HG02759 (cell line): ENCODE measurements at regions not wholly inside any gene's neighbourhood (a gene's known extent, or its start where the extent isn't known, plus 50 kb on each side); places are given as distances from the start of the nearest gene placed in this dataset.
"Not testable (repeated sequence)": the region's sequence is repeated elsewhere in the genome, so short reads cannot be mapped to it uniquely, and the experiment has no call there.

Experiments used
- ATAC-seq: cut with Tn5 transposase; IDR thresholded peaks from one replicate; pipeline ENCODE4 v1.9.1; 2021; ENCODE audit warnings: mild to moderate bottlenecking, moderate library complexity; ENCODE audit not compliant: unreplicated experiment

DNA sequence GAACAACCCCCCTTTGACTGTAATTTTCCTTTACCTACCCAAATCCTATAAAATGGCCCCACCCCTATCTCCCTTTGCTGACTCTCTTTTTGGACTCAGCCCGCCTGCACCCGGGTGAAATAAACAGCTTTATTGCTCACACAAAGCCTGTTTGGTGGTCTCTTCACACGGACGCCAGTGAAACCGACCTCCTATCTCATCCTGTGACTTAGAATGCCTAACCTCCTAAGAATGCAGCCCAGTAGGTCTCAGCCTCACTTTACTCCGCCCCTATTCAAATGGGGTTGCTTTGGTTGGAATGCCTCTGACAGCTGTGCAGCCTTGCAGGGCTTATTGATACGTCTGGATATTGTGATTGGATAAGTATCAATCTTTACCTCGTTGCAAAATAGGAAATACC is 243.8 kb upstream of the PROK2 start:
- not testable (repeated sequence) for ATAC-seq

DNA sequence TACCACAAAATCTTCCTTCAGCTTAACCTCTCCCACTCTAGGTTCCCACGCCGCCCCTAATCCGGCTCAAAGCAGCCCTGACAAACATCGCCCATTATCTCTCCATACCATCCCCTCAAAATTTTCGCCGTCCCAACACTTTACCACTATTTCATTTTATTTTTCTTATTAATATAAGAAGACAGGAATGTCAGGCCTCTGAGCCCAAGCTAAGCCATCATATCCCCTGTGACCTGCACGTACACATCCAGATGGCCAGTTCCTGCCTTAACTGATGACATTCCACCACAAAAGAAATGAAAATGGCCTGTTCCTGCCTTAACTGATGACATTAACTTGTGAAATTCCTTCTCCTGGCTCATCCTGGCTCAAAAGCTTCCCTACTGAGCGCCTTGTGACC is 243.4 kb upstream of the PROK2 start:
- not testable (repeated sequence) for ATAC-seq

DNA sequence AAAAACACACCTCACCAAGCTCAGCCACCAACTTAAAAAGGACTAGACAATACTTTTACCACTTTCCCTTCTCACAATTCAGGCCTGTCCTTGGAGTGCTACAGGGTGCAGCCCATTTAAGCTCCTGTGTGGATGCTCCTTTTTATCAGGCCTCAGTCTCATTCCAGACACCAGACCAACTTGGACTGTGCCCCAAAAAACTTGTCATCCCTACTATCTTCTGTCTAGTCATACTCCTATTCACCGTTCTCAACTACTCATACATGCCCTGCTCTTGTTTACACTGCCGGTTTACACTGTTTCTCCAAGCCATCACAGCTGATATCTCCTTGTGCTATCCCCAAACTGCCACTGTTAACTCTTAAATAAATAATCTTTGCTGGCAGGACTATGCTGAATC is 242.8 kb upstream of the PROK2 start:
- not testable (repeated sequence) for ATAC-seq

DNA sequence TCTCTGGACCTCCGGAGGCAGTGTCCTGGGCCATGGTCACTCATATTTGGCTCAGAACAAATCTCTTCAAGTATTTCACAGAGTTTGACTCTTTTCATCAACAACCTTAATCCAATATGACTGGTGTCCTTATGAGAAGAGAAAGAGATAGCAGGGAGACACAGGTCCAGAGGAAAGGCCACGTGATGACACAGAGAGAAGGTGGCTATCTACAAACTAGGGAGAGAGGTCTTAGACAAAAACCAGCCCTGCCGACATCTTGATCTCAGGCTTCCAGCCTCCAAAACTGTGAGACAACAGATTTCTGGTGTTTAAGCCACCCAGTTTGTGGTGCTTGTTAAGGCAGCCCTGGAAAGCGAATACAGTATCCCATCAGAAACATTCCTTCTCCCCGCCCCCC is 237.1 kb upstream of the PROK2 start:
- no peak for ATAC-seq

DNA sequence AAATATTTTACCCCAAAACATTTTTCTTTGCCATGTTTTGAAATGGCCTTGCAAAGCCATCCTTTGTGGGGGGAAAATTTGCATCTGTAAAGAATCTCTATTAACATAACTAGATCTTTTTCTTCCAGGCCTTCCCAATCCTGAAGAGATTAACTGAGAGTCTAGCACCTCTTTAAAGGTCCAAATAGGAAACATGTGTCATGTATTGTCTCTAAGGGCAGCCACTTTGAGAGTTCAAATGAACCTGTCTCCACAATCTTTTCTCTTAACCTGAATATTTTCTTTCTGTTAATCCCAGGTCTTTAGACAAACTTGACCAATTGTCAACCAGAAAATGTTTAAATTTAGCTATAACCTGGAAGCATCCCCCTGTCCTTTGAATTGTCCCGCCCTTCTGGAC is 236.6 kb upstream of the PROK2 start:
- no peak for ATAC-seq

DNA sequence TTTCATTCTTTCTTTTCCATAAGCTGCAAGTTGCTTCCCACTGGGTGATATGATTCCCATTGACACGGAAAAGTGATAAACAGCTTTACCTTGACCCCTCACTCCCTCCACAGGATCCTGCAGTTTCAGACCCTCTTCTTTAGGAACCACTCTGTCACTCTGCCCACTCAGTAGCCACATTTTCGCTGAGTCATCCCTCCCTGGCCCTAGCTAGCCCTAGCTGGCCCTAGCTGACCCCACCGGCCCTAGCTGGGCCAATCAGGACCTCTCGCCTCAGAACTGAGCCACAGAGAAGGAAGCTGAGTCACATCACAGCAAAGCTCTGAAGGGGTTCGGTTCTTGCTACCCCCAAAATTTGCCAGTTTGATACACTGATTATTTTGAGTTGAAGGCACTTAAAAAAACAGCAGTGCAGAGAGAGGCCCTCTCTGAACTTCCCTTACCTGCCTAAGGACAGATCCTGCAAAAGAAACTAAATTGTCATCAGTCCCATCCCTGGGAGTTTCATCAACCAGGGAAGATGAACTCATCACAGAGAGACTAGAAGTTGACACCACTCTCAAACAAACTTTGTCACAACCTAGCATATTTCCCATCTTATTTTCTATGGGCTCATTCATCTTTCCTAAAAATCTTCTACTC is 233.5 kb upstream of the PROK2 start:
- ATAC-seq = no peak

DNA sequence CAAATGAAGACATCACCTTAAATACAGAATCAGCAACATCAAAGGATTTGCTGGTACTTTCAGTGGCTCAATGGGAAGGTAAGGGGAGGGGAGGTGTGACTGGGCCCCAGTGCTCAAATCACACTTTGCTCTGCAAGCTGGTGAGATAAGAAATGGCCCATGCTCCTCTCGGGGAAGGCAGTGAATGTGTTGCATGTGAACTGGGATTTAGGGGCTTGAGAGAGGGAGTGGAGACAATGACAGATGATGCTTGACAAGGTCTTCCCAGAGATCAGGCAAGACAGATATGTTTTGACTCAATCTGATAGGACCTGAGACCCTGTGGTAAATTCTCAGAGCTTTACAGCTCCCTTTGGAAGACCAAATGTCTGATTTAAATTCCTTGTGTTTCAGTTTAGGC is 233.0 kb upstream of the PROK2 start:
- ATAC-seq = no peak

DNA sequence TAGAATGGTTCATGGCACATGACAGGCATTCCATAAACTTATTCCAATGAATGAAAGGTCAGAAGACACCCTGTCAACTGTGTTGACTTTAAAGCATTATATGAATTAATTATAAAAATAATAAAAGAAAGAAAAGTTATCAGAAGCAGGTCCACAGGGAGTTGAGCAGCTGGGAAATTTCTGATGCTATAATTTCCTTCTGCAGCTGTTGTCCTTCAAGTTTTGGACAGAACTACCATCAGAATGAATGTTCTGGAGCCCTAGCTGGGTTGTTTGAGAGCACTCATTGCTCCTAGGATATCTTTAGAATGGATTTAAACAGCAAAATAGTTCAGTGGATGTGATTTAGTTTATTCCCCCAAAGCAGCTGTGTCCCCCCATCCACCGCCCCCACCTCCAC is 232.4 kb upstream of the PROK2 start:
- ATAC-seq = no peak

DNA sequence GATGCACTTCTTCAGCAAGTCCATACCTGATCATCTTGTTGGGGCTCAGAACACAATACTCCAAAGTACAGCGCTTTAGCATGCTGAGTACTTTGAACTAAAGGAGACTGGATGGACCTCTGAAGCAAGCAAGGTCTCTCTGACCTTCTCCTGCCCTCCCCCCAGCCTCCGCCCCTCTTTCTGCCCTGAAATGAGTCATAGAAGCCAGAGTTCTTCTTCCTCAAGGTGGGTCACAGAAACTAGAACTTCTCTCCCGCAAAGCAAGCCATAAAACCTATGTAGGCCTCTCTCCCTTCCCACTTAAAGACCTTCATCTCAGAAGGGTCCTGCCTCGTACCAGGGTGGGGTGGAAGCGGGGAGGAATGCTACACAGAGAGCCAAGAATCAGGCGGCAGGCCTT is 230.5 kb upstream of the PROK2 start:
- peak; percentile 64 for ATAC-seq

DNA sequence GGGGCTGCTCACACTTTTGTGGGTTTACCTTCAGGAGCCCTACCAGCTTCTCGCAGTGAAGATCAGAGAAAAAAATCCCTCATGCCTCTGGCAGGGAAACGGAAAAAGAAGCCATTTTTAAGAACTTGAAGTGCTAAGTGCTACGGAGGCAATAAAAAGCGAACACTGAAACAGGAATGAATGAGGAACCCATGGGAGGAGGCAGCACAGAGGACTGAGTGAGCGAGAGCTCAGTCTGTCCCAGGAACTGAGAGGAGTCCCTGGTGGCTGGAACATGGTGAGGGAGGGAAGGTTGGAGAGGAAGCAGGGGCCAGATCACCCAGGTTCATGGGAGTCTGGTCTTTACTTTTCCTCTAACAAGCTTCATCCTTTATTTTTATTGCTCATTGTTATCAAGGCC is 228.1 kb upstream of the PROK2 start:
- ATAC-seq = no peak

DNA sequence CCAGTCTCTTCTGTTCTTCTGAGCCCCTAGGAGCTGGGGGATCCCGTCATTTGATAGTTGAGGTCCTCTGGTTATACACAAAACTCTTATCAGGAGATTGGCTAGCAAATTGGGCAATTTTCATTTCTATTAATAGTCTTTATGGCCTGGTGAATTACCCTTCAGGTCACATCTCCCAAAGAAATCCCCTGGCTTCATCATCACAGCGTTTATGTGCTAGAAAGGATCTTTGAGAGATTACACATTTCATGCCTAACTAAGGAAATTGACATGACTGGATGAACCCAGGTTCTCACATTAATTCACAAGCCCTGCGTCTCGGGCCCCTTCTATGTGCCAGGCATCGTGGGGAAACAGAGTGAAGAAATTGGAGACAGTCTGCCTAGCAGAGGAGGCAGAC is 227.4 kb upstream of the PROK2 start:
- ATAC-seq = no peak

DNA sequence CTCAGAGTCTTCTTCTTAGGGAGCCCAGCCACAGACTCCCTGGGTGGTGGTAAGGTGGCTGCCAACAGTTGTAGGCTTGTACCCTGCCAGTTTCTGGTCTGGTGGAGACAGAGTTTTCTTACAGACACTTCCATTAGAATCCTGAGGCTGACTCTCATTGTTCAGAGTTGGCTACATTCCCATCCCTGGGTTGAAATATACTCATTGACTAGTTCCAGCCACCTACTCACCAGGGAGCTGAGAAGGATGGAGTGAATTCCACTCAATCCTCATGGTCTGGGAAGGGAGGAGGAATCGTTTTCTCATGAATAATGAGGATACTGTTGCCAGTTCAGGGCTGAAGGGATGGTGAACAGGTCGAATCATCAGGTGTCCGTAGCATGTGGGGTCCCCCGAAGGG is 226.5 kb upstream of the PROK2 start:
- ATAC-seq = no peak

DNA sequence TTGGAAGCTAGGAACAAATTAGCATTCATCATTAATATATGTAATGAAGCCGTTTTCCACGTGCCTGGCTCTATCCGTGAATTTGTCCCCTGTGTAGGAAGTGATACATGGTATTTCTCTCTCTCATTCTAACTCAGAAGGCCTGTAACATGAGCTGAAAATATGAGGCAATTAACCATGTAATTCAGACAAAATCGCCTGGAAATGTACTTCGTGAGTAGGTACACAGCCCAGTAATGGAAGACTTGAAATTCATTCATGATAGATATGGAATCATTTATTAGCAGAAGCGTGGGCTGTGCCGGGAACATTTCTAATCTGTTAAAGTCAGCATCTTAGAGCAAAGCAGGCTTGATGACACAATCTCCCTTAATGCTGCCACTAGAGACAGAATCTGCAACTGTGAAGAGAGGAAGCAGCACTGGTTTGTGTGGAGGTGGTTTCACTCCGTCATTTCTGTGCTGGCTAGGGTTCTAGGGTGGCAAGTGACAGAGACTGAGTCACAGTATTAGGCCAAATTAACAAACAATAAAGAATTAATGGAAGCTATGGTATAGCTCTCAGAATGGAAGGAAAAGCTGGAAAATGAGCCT is 225.0 kb upstream of the PROK2 start:
- ATAC-seq = no peak

DNA sequence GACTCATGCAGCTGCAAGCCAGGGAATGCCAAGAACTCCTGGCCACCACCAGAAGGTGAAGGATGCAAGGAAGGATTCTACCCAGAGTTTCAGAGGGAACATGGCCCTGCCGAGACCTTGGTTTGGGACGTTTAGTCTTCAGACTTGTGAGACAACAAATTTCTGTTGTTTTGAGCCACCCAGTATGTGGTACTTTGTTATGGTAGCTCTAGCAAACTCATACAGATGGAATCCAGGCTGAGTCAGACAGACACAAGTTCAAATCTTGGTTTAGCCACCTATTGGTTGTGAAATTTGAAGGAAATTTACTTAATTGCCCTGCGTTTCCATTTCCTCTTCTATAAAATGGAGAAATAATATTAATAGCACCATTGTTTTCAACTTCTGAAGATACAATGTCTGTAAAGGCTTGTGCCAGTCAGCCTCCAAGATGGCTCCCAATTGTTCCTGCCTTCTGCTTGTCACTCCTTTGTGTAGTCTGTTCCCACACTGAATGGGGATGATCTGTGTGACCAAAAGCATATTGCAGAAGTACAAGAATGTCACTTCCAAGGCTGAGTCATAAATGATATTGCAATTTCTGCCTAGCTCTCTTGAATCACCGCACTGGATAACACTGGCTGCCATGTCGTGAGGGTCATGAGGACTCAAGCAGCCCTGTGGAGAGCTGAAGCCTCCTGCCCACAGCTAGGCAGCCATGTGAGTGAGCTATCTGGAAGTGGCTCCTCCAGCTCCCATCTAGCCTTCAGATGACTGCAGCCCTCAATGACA is 223.5 kb upstream of the PROK2 start:
- no peak for ATAC-seq

DNA sequence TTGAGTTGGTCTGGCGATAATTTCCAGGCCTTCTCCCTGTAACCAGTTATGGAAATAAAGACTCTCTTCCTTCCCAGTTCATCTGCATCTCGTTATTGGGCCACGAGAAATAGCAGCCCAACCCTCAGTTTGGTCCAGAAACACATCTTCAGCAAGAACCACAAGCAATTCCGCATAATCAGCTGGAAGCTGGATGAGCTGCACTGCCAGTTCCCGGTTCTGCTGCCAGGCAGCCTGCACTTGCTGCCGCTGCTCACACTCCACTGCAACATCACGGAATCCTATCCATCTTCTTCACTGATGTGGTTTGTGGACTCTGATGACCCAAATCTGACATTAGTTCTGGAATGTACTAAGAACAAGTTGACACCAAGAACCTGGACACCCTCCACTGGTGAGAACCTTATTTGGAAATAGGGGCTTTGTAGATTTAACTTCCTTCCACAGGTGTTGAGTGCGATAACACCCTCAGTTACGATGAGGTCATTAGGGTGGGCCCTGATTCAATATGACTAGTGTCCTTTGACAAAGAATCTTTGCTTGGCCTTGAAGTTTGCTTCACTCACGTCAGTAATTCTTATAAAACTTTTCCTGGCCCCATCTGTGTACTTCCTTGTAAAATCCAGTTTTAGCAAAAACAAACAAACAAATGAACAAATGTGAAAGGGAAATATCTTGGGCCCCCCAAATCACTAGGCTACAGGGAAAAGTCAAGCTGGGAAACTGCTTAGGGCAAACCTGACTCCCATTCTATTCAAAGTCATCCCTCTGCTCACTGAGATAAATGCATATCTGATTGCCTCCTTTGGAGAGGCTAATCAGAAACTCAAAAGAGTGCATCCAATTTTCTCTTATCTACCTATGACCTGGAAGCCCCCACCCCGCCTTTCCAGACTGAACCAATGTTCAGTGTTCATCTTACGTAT is 221.9 kb upstream of the PROK2 start:
- no peak for ATAC-seq

DNA sequence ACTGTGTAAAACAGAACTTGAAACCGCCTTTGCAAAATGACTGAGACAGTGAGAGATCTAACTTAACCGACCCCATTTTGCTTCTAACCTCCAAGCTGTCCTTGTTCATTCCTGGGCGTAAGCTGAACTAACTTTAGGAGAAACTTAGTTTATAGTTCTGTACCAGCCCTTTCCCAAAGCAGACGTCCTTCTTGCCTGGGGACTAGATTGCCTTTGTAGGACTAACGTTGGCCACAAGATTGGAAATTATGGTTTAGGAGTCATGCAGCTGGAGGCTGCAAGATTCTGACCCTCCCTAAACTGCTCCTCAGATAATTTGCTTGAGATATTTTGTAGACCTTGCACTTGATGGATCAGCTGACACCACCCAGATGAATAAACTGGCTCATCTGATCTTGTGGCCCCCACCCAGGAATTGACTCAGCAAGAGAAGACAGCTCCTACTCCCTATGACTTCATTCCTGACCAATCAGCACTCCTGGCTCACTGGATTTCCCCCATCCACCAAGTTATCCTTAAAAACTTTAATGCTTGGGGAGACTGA is 219.9 kb upstream of the PROK2 start:
- no peak for ATAC-seq

DNA sequence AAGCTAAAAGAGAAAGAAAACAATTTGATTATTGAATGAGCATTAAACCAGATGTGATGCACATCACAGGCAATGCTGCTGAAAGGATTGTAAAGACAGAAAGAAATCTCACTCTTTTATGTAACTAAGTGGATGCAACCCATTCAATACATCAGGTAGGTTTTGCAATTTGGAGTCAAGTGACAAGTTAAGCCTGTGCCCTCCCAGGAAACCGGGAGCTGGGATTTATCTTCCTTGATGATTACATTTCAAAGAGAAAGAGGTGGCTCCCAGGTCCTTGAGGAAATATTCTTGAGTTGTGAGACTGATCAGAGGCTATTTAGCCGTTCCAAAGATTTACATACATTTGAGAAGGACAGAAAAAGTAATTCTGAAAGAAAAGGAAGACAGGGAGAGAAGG is 219.0 kb upstream of the PROK2 start:
- ATAC-seq = no peak

DNA sequence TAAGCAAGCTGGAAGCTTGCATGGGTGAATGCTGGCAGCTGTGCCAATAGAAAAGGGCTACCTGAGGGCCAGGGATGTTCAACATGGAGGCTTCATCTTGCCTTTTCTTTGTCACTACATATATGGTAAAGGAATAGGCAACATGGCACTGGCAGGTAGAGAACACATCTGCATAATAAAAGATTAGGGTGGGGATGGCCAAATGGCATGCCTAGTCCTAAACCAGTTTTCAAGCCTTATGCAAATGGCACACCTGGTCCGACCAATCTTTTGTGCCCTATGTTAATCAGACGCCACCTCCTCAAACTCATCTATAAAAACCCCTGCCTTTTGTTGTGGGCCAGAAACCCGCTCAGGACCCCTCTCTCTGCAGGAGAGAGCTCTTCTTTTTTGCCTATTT is 216.8 kb upstream of the PROK2 start:
- ATAC-seq = no peak

DNA sequence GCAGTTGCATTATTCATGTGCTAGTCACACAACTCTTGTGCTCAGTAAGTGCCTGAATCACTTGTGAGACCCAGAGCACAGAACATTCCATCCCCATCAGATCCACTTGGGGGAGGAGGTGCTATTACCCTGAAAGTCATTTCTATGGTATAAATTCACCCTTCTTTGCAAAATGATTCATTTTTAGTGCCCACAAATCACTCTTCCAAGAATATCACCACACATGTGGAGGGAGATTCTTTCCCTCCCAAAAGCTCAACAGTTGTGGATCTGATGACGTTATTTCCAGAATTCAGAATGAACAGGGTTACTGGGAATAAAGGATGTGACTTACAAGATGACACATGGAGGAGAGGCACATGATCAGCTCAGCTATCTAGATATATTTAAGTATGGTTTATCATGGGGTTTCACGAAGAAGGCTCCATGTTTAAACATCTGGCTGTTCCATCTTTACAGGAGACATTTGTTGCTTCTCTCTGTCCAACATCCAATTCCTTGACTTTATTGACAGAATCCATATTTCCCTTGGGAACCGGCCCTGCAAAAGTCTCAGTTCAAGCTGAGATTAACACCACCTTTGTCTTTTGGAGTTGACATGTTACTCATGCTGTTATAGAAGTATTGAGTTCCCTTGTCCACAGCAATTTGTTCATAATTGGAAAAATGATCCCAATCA is 214.2 kb upstream of the PROK2 start:
- ATAC-seq = no peak

DNA sequence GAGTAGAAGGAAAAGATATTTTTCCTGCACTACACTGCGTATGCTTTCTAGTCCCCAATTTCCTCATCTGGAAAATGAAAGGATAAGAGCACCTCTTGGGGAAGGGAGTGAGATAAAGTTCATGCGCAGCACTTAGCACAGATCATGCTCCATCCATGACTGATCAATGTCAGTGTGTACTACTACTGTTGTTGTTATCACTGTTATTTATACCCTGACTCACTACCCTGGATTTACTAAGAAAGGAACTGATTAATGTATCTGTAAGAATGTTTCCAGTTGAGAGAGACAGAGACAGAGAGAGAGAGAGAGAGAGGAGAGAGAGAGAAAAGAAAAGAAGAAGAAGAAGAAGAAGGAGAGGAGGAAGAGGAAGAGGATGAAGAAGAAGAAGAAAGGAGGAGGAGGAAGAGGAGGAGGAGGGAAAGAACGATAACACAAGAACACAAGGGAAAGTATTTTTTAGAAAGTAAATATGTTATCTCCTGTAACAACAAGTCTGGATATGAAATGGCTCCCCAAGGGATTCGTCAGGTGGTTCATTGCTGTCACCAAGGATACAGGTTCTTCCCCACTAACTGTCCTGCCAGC is 212.2 kb upstream of the PROK2 start:
- ATAC-seq = no peak
